Stimulated activated CD8-positive, alpha-beta memory T cell treated with anti-CD3 and anti-CD28 coated beads, Interleukin-4, amount 100 ng/mL, for 24 hours (primary cell): ENCODE measurements at regions not wholly inside any gene's neighbourhood (a gene's known extent, or its start where the extent isn't known, plus 50 kb on each side); places are given as distances from the start of the nearest gene placed in this dataset.
"Not testable (repeated sequence)": the region's sequence is repeated elsewhere in the genome, so short reads cannot be mapped to it uniquely, and the experiment has no call there.

Experiments
- DNase-seq: peaks from one replicate; pipeline ENCODE4 v3.0.0-alpha.2; 2020; ENCODE audit warnings: low read depth

GRCh38 chr6:18527836-18528743 lies 140.9 kb downstream of the RNF144B start:
- DNase-seq = no peak

- DNase-seq = no peak
Observed at GRCh38 chr6:18530201-18530600, 143.1 kb downstream of the RNF144B start.

- DNase-seq = no peak
Observed at GRCh38 chr6:18532139-18532538, 145.0 kb downstream of the RNF144B start.

- no peak for DNase-seq
Observed at GRCh38 chr6:18533793-18534192, 146.6 kb downstream of the RNF144B start.

- no peak for DNase-seq
Observed at GRCh38 chr6:18536591-18537055, 149.5 kb downstream of the RNF144B start.

- DNase-seq = no peak
Observed at GRCh38 chr6:18538315-18538714, 151.2 kb downstream of the RNF144B start.

- no peak for DNase-seq
Observed at GRCh38 chr6:18543051-18543450, 155.9 kb downstream of the RNF144B start.

- not testable (repeated sequence) for DNase-seq
Observed at GRCh38 chr6:18545142-18545541, 158.0 kb downstream of the RNF144B start.

GRCh38 chr6:18545726-18546125 lies 158.6 kb downstream of the RNF144B start:
- no peak for DNase-seq

- DNase-seq = no peak
Observed at GRCh38 chr6:18550119-18550518, 163.0 kb downstream of the RNF144B start.

- DNase-seq = no peak
Observed at GRCh38 chr6:18551228-18551627, 164.1 kb downstream of the RNF144B start.

GRCh38 chr6:18555750-18556149 lies 168.6 kb downstream of the RNF144B start:
- DNase-seq = no peak

GRCh38 chr6:18561037-18561750 lies 174.0 kb downstream of the RNF144B start:
- DNase-seq = no peak

- no peak for DNase-seq
Observed at GRCh38 chr6:18562726-18563125, 175.6 kb downstream of the RNF144B start.

- no peak for DNase-seq
Observed at GRCh38 chr6:18564775-18565174, 177.6 kb downstream of the RNF144B start.

- DNase-seq = no peak
Observed at GRCh38 chr6:18565231-18565630, 178.1 kb downstream of the RNF144B start.

- no peak for DNase-seq
Observed at GRCh38 chr6:18567380-18567779, 180.2 kb downstream of the RNF144B start.

- DNase-seq = no peak
Observed at GRCh38 chr6:18577491-18577890, 190.3 kb downstream of the RNF144B start.

GRCh38 chr6:18579166-18579565 lies 192.0 kb downstream of the RNF144B start:
- DNase-seq = no peak

GRCh38 chr6:18579869-18580268 lies 192.7 kb downstream of the RNF144B start:
- DNase-seq = no peak

GRCh38 chr6:18584372-18584771 lies 197.2 kb downstream of the RNF144B start:
- no peak for DNase-seq

GRCh38 chr6:18585032-18585573 lies 198.0 kb downstream of the RNF144B start:
- no peak for DNase-seq

GRCh38 chr6:18586133-18586532 lies 199.0 kb downstream of the RNF144B start:
- no peak for DNase-seq
